Nephron (organoid): ENCODE measurements at regions not wholly inside any gene's neighbourhood (a gene's known extent, or its start where the extent isn't known, plus 50 kb on each side); places are given as distances from the start of the nearest gene placed in this dataset.

Source experiments
- H3K27ac Mint-ChIP-seq, 3 experiments: 2 replicates each; pipeline ENCODE4 v1.8.0; 2020; ENCODE audit warnings: mixed read lengths in 3 of 3, mild to moderate bottlenecking in 2 of 3, moderate library complexity in 1 of 3
- H3K27me3 Mint-ChIP-seq: 2 replicates; pipeline ENCODE4 v1.8.0; 2021; ENCODE audit warnings: low read depth, mild to moderate bottlenecking, moderate library complexity, mixed read lengths
- H3K36me3 Mint-ChIP-seq: 2 replicates; pipeline ENCODE4 v1.8.0; 2020; ENCODE audit warnings: low read depth, mixed read lengths
- H3K4me1 Mint-ChIP-seq: 2 replicates; pipeline ENCODE4 v1.8.0; 2020; ENCODE audit warnings: mixed read lengths
- H3K4me3 Mint-ChIP-seq, 3 experiments: 2 replicates each; pipeline ENCODE4 v1.8.0; 2020; ENCODE audit warnings: mild to moderate bottlenecking in 3 of 3, mixed read lengths in 3 of 3, moderate library complexity in 2 of 3
- H3K9me3 Mint-ChIP-seq: 2 replicates; pipeline ENCODE4 v1.8.0; 2020; ENCODE audit warnings: mixed read lengths
- CTCF ChIP-seq, 3 experiments: fragments of 200-600 bp; sonication (generic); IDR thresholded peaks; one replicate each; pipeline ENCODE4 v1.5.0; 2021; ENCODE audit warnings: antibody characterized with exemption in 3 of 3; ENCODE audit not compliant: unreplicated experiment in 3 of 3

GRCh38 chrX:76228499-76228898, 55.6 kb downstream of the PBDC1 start:
- Mint-ChIP-seq H3K4me1 (no peaks in the 10 kb centered on the region), H3K27ac (no peak overlapping the region), H3K9me3 (peaks cover 8% of the 10 kb centered on the region), H3K4me3 (no peak overlapping the region), H3K36me3 (no peaks in the 10 kb centered on the region), H3K27me3 (no peaks in the 10 kb centered on the region)
- no peak for TF ChIP-seq CTCF (IDR thresholded peaks at IDR 0.05; ENCODE audit: unreplicated experiment in 3 of 3)

- no peaks in the 10 kb centered on the region for H3K9me3 Mint-ChIP-seq
- H3K27ac Mint-ChIP-seq = no peak overlapping the region
- no peak overlapping the region for H3K4me3 Mint-ChIP-seq
- H3K4me1 Mint-ChIP-seq = no peaks in the 10 kb centered on the region
- H3K36me3 Mint-ChIP-seq = no peaks in the 10 kb centered on the region
- H3K27me3 Mint-ChIP-seq = no peaks in the 10 kb centered on the region
- TF ChIP-seq CTCF (IDR thresholded peaks at IDR 0.05; ENCODE audit: unreplicated experiment in 3 of 3) = no peak
Measured at GRCh38 chrX:76248901-76249300, 76.0 kb downstream of the PBDC1 start.

GRCh38 chrX:76253432-76253831, 80.6 kb downstream of the PBDC1 start:
- Mint-ChIP-seq H3K4me3 (no peak overlapping the region), H3K27ac (no peak overlapping the region), H3K9me3 (no peaks in the 10 kb centered on the region), H3K4me1 (no peaks in the 10 kb centered on the region), H3K36me3 (no peaks in the 10 kb centered on the region), H3K27me3 (no peaks in the 10 kb centered on the region)
- peak; percentile 16 to 43 (median 40) for TF ChIP-seq CTCF (IDR thresholded peaks at IDR 0.05; ENCODE audit: unreplicated experiment in 3 of 3)

- peak; percentile 53 to 64 (median 56) for TF ChIP-seq CTCF (IDR thresholded peaks at IDR 0.05; ENCODE audit: unreplicated experiment in 3 of 3)
- no peaks in the 10 kb centered on the region for H3K4me1 Mint-ChIP-seq
- H3K27ac Mint-ChIP-seq = no peak overlapping the region
- peaks cover 4% of the 10 kb centered on the region for H3K27me3 Mint-ChIP-seq
- H3K36me3 Mint-ChIP-seq = no peaks in the 10 kb centered on the region
- H3K4me3 Mint-ChIP-seq = no peak overlapping the region
- H3K9me3 Mint-ChIP-seq = peaks cover 17% of the 10 kb centered on the region
Measured at GRCh38 chrX:76279007-76279406, 106.1 kb downstream of the PBDC1 start.
